ENCODE measurements at regions not wholly inside any gene's neighbourhood (a gene's known extent, or its start where the extent isn't known, plus 50 kb on each side); places are given as distances from the start of the nearest gene placed in this dataset.
A peak's percentile ranks its signal among the peaks of the same experiment; 100 is the strongest.

DNA sequence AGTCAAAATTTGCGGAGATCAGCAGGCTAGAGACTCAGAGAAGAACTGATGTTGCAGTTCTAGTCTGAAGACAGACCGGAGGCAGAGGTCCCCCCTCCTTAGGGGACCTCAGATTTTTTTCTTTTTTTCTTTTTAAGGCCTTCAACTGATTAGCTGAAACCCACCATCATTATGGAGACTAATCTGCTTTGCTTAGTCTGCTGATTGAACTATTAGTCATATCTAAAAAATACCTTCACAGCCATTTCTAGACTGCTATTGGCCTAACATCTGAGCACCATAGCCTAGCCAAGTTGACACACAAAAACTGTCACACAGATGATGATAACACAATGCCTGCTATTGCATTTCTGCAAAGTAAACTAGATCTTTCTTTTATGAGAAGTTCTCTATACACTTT lies 141.1 kb upstream of the TNFAIP3 start:
- no peaks in the 10 kb centered on the region for H3K27me3 ChIP-seq
- peaks cover 0 to 26% (median 0%) of the 10 kb centered on the region in 3 donors for H3K4me1 ChIP-seq
- no peaks in the 10 kb centered on the region for H3K9me3 ChIP-seq
- no peak for TF ChIP-seq POLR2A (IDR thresholded peaks at IDR 0.05)
- no peak for TF ChIP-seq CTCF (IDR thresholded peaks at IDR 0.05)
- TF ChIP-seq EP300 (IDR thresholded peaks at IDR 0.05), result no peak
- TF ChIP-seq POLR2AphosphoS5 (IDR thresholded peaks at IDR 0.05), result no peak
- WGBS, 2 donors (ENCODE audit: low coverage in 1 of 2), result 95 to 100% methylated on average over 2 of the region's 2 CpGs
- no peak overlapping the region for H3K27ac ChIP-seq
- no peak for ATAC-seq
- H3K4me3 ChIP-seq, result no peak overlapping the region
- no peaks in the 10 kb centered on the region for H3K36me3 ChIP-seq

DNA sequence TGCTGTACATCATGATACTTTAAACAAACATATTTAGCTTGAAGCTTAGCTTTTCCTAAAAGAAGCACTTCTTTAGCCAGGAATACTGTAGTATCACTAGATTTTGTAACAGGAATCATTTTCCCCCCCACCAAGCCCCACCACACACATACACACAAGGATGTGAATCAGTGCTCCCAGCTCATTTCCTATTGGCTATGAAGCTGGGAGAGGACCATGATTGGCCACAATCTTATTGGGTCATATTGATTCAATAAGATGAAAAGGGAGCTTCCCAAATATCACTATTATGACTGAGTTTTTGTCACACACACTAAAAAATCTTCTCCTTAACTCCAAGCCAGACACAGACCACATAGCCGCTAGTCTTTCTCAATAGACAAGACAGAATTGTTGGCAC lies 140.5 kb upstream of the TNFAIP3 start:
- Histone ChIP-seq H3K27ac (no peak overlapping the region), H3K9me3 (no peaks in the 10 kb centered on the region), H3K27me3 (no peaks in the 10 kb centered on the region), H3K4me1 (peaks cover 0 to 26% (median 0%) of the 10 kb centered on the region in 3 donors), H3K4me3 (no peak overlapping the region), H3K36me3 (no peaks in the 10 kb centered on the region)
- TF ChIP-seq EP300 (IDR thresholded peaks at IDR 0.05), result no peak
- no peak for TF ChIP-seq CTCF (IDR thresholded peaks at IDR 0.05)
- TF ChIP-seq POLR2A (IDR thresholded peaks at IDR 0.05), result no peak
- TF ChIP-seq POLR2AphosphoS5 (IDR thresholded peaks at IDR 0.05), result no peak
- no peak for ATAC-seq
- 67 to 92% methylated on average over 1 of the region's 1 CpG for WGBS, 2 donors (ENCODE audit: low coverage in 1 of 2)

GRCh38 chr6:137727216-137727765 lies 139.8 kb upstream of the TNFAIP3 start:
- Histone ChIP-seq H3K9me3 (no peaks in the 10 kb centered on the region), H3K4me1 (peaks cover 0 to 26% (median 0%) of the 10 kb centered on the region in 3 donors), H3K36me3 (no peaks in the 10 kb centered on the region), H3K27ac (no peak overlapping the region), H3K4me3 (no peak overlapping the region), H3K27me3 (no peaks in the 10 kb centered on the region)
- no peak for ATAC-seq
- 71 to 77% methylated on average over 4 of the region's 4 CpGs for WGBS, 2 donors (ENCODE audit: low coverage in 1 of 2)
- TF ChIP-seq POLR2AphosphoS5 (IDR thresholded peaks at IDR 0.05), result no peak
- TF ChIP-seq CTCF (IDR thresholded peaks at IDR 0.05), result no peak
- TF ChIP-seq POLR2A (IDR thresholded peaks at IDR 0.05), result no peak
- no peak for TF ChIP-seq EP300 (IDR thresholded peaks at IDR 0.05)

GRCh38 chr6:137728386-137729349 lies 138.4 kb upstream of the TNFAIP3 start:
- Histone ChIP-seq H3K4me1 (peaks cover 0 to 15% (median 0%) of the 10 kb centered on the region in 3 donors), H3K4me3 (no peak overlapping the region), H3K36me3 (no peaks in the 10 kb centered on the region), H3K27me3 (no peaks in the 10 kb centered on the region), H3K9me3 (no peaks in the 10 kb centered on the region), H3K27ac (peak overlapping the region in 2 of 4 donors; percentile 3 to 42)
- TF ChIP-seq EP300 (IDR thresholded peaks at IDR 0.05) (no peak), POLR2AphosphoS5 (IDR thresholded peaks at IDR 0.05) (no peak), CTCF (IDR thresholded peaks at IDR 0.05) (no peak), POLR2A (IDR thresholded peaks at IDR 0.05) (no peak)
- 16 to 32% methylated on average over 3 to 6 of the region's 6 CpGs for WGBS, 2 donors (ENCODE audit: low coverage in 1 of 2)
- peak; percentile 41 for ATAC-seq

All from gastroesophageal sphincter (tissue), 4 donors.